ENCODE measurements at regions not wholly inside any gene's neighbourhood (a gene's known extent, or its start where the extent isn't known, plus 50 kb on each side); places are given as distances from the start of the nearest gene placed in this dataset.
A peak's percentile ranks its signal among the peaks of the same experiment; 100 is the strongest.
"Not testable (repeated sequence)": the region's sequence is repeated elsewhere in the genome, so short reads cannot be mapped to it uniquely, and the experiment has no call there.

DNA sequence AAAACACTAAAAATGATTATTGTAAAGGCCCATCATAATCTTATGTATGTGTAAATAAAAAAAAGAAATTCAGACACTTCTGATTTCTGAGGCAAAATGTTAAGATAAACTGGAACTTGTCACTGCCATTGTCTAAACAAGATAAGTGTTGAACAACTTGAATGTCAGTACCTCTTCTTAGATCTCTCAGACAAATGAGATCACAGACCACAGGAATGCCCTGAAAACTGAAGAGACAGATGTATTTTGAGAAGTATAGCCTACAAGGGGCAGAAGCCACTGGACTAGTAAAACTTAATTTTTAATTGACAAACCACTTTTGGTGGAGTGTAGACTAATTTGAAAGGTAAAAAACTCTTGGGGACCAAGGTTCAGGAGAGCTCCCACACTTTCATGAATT lies 375.5 kb upstream of the SLITRK5 start:
- no peak for DNase-seq (ENCODE audit: extremely low read depth, low read depth)

DNA sequence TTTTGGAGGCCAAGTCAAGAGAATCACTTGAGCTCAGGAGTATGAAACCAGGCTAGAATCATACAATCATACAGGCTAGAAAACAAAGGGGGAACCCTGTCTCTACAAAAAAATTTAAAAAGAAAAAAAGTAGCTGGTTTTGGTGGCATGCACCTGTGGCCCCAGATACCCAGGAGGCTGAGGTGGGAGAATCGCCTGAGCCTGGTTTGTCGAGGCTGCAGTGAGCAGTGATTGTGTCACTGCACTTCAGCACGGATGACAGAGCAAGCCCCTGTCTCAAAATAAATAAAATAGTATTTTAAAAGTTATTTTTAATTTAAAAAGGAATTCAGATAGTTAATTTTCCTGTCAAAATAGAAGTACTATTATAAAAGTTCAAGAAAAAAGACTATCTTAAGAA lies 369.1 kb upstream of the SLITRK5 start:
- DNase-seq (ENCODE audit: extremely low read depth, low read depth) = no peak

DNA sequence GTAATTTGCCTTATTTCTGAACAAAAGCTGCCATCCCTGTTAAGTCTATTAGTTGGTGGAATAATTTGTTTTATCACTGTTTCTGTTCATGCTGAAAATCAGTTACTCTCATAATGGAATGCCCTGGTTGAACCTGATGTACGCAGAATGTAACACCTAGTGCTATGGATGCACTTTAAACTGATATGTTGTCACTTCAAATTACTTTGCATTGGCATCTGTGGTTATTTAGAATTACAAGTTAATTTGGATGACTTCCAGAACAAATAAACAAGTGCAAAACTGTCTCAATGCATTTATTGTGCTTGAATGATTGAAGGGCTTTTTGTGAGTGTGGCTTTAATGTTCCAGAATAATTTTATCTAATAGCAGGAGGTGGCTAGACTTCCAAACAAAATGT lies 368.2 kb upstream of the SLITRK5 start:
- no peak for DNase-seq (ENCODE audit: extremely low read depth, low read depth)

DNA sequence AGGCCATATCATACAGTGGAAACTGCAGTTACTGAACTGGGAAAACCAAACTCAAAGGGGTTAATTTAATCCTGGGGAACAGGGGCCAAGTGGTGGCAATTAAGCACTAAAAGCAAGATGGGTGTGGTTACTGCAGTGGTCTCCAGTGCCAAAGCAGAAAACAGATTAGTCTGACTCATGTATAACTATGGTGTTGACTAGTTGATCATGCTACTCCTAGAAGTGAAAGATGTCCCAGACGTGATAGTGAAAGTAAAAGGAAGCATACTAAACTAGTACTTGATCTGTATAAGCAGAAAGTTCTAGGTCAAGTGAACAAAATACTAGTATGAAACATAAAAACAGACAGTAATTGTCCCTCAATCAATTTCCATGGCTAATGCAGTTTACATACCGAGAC lies 360.0 kb upstream of the SLITRK5 start:
- DNase-seq (ENCODE audit: extremely low read depth, low read depth) = no peak

DNA sequence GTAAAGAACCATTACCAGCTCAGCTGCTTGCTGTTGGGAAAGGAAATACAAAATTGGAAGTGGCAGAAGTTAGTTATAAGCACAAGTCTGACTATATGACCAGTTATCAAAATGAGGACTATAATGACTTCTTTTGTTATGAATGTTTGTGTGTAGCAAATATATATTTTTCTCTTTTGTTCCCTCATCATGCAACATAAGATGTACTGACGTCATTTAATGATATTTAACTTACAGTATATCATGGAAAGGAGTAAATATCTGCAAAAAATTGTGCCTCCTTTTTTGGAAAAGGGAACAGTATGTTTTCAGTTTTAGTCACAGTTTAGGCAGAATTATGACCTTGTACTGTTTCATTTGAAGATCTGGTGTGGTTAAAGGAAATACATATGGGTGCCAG lies 356.3 kb upstream of the SLITRK5 start:
- DNase-seq (ENCODE audit: extremely low read depth, low read depth) = no peak

DNA sequence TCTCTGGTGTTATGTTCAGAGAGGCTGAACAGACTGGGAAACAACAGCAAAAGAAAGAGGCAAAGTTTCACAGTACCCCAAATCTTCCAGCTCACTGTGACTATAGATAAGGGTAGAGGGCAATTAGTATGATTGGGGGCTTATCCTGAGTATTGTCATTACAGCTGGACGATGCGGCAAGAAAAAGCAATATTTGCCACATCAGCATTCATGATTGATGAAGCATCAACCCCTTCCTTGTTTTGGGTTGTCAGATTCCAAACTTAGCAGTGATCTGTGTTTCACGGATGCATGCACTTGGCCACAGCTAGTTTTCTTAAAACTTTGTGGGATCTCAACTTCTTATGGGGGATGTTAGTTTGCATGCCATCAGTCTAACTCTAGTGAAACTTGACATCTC lies 348.8 kb upstream of the SLITRK5 start:
- no peak for DNase-seq (ENCODE audit: extremely low read depth, low read depth)

DNA sequence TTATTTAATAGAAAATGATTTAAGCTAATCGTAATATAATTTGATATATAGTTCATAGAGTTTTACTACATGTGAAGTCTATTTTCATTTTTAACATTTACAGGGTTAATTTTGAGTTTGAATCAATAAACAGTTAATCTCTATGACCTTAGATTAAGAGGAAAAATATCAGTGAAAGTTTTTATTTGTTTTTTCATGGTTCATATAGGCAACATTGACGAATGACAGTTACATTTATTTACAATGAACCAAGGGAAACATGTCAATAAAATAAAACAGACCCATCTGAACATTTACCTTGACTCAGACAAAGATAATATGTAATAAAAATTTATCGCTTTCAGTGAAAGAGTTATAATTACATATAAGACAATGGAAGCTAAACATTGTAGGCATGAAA lies 346.6 kb upstream of the SLITRK5 start:
- no peak for DNase-seq (ENCODE audit: extremely low read depth, low read depth)

DNA sequence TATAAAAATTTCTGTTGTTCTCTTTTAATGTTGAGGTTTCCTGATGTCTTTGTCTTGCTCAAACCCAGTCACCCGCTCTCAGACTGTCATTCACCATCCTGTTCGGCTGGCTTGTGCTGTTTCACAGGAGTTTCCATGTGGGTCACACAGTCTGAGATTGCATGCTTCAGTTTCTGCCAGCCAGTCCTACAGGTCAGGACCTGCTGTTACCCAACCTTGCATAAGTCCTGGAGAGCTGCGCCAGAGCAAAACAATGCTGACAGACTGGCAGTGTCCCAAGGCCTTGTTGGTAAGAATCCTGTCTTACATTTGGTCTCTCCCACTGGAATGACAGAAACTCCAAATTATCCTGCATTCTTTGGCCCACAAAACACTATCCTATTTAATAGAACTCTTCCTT lies 340.0 kb upstream of the SLITRK5 start:
- DNase-seq (ENCODE audit: extremely low read depth, low read depth) = no peak

DNA sequence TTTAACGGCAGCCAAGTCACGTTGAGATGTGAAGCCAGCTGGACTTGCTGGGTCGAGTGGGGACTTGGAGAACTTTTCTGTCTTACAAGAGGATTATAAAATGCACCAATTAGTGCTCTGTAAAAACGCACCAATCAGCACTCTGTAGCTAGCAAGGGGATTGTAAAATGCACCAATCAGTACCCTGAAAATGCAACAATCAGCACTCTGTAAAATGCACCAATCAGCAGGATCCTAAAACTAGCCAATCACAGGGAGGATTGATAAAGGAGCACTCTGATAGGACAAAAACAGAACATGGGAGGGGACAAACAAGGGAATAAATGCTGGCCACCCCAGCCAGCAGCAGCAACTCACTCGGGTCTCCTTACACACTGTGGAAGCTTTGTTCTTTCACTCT lies 337.6 kb upstream of the SLITRK5 start:
- DNase-seq (ENCODE audit: extremely low read depth, low read depth) = no peak

DNA sequence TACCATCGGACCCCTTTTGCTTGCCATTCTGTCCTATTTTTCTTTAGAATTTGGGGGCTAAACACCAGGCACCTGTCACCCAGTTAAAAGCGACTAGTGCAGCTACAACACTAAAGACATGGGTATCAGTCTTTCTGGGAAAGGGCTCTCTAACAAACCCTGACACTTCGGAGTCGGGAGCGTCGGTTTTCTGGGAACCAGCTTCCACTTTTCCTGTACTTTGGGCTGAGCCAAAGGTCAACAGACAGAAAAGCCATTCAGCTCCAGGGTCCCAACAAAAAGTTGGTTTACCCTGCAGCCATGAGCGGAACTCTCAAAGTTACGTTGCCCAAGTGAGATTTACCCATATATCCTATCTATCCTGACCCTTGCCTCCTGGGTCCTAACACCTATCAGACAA lies 337.0 kb upstream of the SLITRK5 start:
- DNase-seq (ENCODE audit: extremely low read depth, low read depth) = no peak

DNA sequence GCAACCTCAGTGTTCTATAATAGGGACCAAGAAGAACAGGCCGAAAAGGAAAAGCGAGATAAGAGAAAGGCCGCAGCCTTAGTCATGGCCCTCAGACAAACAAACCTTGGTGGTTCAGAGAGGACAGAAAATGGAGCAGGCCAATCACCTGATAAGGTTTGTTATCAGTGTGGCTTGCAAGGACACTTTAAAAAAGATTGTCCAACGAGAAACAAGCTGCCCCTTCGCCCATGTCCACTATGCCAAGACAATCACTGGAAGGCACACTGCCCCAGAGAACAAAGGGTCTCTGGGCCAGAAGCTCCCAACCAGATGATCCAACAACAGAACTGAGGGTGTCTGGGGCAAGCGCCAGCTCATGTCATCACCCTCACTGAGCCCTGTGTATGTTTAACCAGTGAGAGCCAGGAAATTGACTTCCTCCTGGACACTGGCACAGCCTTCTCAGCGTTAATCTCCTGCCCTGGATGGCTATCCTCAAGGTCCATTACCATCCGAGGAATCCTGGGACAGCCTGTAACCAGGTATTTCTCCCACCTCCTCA lies 334.8 kb upstream of the SLITRK5 start:
- DNase-seq (ENCODE audit: extremely low read depth, low read depth) = not testable (repeated sequence)

DNA sequence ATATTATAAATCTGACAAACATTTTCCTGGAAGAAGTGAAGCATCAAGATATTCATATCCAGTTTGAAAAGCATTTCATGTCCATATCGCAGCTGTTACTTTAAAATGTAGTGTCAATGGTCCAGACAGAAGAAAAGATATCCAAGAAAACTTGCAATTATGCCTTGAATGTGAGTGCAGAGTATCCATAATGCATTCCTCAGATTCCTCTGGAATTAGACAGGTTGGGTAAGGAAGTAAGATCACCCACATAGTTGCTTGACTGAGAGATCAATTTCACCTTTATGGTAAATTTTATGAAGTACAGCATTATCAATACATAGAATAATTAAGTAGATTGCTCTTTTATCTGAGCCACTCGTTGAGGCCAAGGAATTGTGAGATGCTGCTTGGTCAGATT lies 327.0 kb upstream of the SLITRK5 start:
- DNase-seq (ENCODE audit: extremely low read depth, low read depth) = no peak

DNA sequence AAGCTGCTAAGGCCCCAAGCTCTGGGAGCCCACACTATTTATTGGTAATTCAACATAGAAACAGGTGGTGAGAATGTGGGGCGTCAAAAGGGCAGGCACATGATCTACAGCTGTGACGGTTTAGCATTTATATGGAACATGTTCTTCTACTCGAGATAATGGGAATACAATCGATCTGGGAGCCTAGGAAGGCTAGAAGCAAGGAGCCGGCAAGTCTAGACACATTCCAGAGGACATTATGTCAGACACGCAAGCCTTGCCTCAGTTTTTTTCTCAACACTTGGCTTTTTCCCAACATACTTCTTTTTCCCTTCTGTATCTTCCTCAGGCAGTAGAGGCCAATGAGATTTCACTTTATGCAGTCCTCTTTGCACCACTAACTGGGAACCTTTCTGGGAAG lies 315.7 kb upstream of the SLITRK5 start:
- DNase-seq (ENCODE audit: extremely low read depth, low read depth) = no peak

DNA sequence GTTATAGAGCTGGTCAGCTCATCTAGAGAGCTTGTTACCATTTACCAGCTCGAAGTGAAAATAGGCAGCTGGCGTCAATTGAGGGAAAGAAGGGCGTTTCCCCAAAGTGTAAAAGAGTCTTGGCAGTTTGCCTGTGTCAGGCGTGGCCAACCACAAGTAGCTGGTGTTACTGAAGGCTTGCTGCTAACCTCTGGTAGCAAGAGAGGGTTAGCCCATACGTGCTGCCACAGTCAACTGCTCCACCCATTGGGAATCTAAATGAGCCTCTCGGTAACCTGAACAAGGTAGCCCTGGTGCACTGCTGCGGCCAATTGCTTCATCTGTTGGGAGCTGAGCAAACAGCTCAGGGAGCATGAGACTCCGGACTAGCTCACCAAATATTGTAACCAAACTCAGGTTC lies 314.9 kb upstream of the SLITRK5 start:
- peak; percentile 4 for DNase-seq (ENCODE audit: extremely low read depth, low read depth)

DNA sequence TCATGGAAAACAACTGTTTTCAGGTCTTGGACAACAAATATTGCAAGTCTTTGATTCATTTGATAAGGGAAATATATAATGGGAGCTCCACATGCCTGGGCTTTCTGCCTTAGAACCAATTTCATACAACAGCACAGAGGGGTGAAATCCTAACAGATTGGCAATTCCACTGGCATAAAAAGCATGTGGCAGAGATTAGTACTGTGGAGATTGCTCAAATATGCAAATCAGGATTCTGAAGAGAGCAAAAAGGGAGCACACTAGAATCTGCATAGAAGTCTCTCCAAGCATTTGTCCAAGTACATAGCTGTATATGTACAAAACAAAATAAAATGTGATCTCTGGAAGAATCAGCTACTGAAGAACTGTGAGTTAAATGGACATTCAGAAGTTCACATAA lies 312.9 kb upstream of the SLITRK5 start:
- DNase-seq (ENCODE audit: extremely low read depth, low read depth) = no peak

DNA sequence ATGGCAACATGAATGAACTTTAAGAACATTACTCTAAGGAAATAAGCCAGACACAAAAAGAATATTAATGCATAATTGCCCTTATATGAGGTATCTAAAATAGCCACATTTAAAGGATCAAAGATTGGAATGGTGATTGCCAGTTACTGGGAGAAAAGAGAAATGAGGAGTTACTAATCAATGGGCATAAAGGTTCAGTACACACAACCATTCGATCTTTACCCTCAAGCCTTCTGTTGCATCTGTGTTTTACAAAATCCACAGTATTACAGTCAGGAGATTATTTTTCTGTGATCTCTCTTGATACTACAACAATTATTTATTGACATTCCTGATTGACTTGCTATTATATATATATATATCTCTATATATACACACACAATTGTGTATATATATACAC lies 310.0 kb upstream of the SLITRK5 start:
- no peak for DNase-seq (ENCODE audit: extremely low read depth, low read depth)

DNA sequence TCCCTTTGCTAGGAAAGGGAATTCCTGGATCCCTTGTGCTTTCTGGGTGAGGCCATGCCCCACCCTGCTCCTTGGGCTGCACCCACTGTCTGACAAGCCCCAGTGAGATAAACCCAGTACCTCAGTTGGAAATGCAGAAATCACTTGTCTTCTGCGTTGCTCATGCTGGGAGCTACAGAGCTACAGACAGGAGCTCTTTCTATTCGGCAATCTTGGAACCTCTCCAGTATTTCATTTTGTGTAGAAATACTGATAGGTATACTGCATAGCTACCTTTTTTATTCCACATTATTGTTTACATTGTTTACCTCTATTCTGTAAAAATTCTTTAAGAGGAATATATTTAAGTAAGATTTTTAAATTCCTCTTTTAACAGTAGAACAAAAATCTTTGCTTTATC lies 302.5 kb upstream of the SLITRK5 start:
- DNase-seq (ENCODE audit: extremely low read depth, low read depth) = no peak

DNA sequence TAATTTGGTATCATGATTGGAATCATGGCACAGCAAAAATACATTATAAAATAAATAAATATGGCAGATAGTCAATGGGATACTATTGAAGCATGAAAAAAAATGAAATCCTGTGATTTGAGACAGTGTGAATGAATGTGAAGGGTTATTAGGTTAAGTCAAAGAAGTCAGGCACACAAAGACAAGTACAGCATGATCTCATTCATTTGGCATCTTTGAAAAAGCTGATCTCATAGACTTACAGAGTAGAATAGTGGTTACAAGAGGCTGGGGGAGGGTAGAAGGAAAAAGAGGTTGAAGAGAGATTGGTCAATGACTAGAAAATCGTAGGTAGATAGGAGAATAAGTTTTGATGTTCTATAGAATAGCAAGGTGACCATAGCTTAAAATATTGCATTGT lies 295.1 kb upstream of the SLITRK5 start:
- no peak for DNase-seq (ENCODE audit: extremely low read depth, low read depth)

DNA sequence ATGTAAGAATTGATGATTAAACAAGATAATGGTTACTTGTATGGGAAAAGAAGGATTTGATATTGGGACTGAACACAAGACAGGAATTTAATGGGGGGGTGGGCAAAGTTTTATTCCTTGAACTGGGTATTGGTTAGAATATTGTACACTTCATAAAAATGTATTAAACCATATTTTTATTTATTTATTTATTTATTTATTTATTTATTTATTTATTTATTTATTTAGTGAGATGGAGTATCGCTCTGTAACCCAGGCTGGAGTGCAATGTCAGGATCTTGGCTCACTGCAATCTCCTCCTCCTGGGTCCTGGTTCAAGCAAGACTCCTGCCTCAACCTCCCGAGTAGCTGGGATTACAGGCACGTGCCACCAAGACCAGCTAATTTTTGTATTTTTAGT lies 287.1 kb upstream of the SLITRK5 start:
- no peak for DNase-seq (ENCODE audit: extremely low read depth, low read depth)

DNA sequence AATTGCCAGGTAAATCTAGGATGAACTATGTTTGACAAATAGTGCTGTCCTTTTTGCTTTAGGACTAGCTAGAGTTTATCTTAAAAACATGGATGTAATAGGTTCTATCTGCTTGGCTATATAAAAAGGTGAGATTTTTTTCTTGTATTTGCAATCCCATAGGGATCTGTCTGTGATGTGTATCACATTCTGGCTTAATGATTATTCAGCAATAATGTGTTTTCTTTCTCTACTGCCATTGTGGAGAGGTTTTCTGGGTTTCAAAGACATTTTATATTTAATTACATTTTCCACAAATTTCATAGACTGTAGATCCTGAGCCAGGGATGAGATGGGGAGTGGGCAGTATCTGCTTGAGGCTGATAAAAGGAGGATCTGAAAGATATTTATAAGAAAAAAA lies 277.8 kb upstream of the SLITRK5 start:
- no peak for DNase-seq (ENCODE audit: extremely low read depth, low read depth)

DNA sequence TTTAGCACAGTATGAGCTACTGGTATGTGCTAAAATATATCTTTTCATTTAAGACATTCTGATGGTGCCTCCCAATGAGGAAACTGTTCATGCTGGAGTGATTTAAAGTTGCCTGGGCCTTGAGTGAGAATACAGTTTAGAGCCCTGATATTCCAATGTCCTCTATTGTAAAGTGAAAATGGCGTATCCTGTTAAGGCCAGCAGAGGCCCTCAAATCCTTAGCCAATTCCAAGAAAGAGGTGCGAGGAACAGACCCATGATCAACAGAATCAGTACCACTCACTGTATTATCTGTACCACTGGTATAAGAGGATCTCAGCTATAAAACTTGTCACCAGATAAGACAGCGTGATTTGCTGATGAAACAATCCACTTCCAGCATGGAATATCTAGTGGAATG lies 273.1 kb upstream of the SLITRK5 start:
- no peak for DNase-seq (ENCODE audit: extremely low read depth, low read depth)

DNA sequence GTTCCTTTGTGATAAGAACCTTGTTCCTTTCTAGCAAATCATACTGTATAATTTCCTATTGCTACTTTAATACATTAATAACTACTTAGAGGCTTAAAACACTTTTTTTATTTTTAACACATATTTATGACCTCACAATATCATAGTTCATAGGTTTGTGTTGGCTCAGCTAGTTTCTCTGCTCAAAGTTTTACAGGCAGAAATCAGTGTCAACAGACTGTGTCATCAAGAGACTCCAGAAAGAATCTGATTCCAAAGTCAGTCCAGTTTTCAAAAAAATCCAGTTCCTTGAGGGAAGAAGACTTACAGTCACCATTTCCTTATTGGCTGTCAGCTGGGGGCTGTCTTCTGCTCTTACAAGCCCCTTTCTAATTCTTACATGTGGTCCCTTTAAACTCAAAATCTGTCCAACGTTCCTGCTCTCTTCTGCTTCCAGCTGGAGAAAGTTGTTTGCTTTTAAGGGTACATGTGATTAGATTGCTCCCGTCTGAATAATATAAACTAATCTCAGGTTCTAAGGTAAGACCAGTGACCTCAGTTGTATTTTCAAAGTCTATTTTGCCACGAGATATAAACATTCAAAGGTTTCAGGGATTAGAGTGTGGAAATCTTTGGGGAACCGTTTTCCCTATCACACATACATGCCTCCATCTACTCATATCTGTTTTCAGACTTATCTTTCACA lies 267.3 kb upstream of the SLITRK5 start:
- DNase-seq (ENCODE audit: extremely low read depth, low read depth) = no peak

DNA sequence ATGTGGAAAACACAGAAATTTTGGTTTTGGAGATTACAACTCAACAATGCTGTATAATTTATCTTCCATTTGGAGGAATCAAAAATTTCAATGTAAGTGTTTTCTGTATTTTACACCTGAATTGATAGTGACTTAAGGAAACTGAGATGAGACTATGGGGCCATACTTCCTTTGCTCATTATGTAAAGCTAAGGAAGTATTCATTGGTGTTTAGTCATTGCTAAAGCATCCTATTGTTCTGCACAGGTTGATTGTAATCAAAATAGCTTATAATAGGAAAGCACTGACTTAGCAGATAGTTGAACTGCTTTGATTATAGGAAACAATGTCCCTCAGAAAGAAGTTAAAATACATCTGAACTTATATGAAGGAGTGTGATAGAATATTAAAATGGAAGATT lies 244.4 kb upstream of the SLITRK5 start:
- no peak for DNase-seq (ENCODE audit: extremely low read depth, low read depth)

All from NCI-H460 (cell line).